ENCODE measurements at regions not wholly inside any gene's neighbourhood (a gene's known extent, or its start where the extent isn't known, plus 50 kb on each side); places are given as distances from the start of the nearest gene placed in this dataset.
"Not testable (repeated sequence)": the region's sequence is repeated elsewhere in the genome, so short reads cannot be mapped to it uniquely, and the experiment has no call there.

GRCh38 chr18:14606546-14606945 lies 63.1 kb upstream of the POTEC start:
- H3K36me3 ChIP-seq (ENCODE audit: insufficient read depth, insufficient read length, low read length); H3K27me3 ChIP-seq (ENCODE audit: insufficient read depth, insufficient read length); H3K9me3 ChIP-seq (ENCODE audit: insufficient read depth, low read length); H3K4me3 ChIP-seq (ENCODE audit: insufficient read length, low read depth); DNase-seq (ENCODE audit: low read depth, low spot score); H3K4me1 ChIP-seq (ENCODE audit: insufficient read depth, insufficient read length); H3K9ac ChIP-seq (ENCODE audit: insufficient read length, low read depth): not testable (repeated sequence)

- H3K4me3 ChIP-seq (ENCODE audit: insufficient read length, low read depth); H3K36me3 ChIP-seq (ENCODE audit: insufficient read depth, insufficient read length, low read length): not testable (repeated sequence)
Observed at GRCh38 chr18:14607360-14607759, 64.0 kb upstream of the POTEC start.

GRCh38 chr18:14612422-14612821 lies 69.0 kb upstream of the POTEC start:
- not testable (repeated sequence) for H3K27me3 ChIP-seq (ENCODE audit: insufficient read depth, insufficient read length); H3K36me3 ChIP-seq (ENCODE audit: insufficient read depth, insufficient read length, low read length); H3K9me3 ChIP-seq (ENCODE audit: insufficient read depth, low read length); H3K4me1 ChIP-seq (ENCODE audit: insufficient read depth, insufficient read length); H3K9ac ChIP-seq (ENCODE audit: insufficient read length, low read depth); H3K4me3 ChIP-seq (ENCODE audit: insufficient read length, low read depth); DNase-seq (ENCODE audit: low read depth, low spot score)

More at GRCh38 chr18:14607360-14607759, 64.0 kb upstream of the POTEC start:
- H3K9me3 ChIP-seq (ENCODE audit: insufficient read depth, low read length); DNase-seq (ENCODE audit: low read depth, low spot score); H3K9ac ChIP-seq (ENCODE audit: insufficient read length, low read depth); H3K27me3 ChIP-seq (ENCODE audit: insufficient read depth, insufficient read length); H3K4me1 ChIP-seq (ENCODE audit: insufficient read depth, insufficient read length): not testable (repeated sequence)

- not testable (repeated sequence) for H3K9ac ChIP-seq (ENCODE audit: insufficient read length, low read depth); H3K36me3 ChIP-seq (ENCODE audit: insufficient read depth, insufficient read length, low read length); H3K4me1 ChIP-seq (ENCODE audit: insufficient read depth, insufficient read length); DNase-seq (ENCODE audit: low read depth, low spot score); H3K9me3 ChIP-seq (ENCODE audit: insufficient read depth, low read length); H3K27me3 ChIP-seq (ENCODE audit: insufficient read depth, insufficient read length); H3K4me3 ChIP-seq (ENCODE audit: insufficient read length, low read depth)
Observed at GRCh38 chr18:14614485-14614884, 71.1 kb upstream of the POTEC start.

GRCh38 chr18:14627336-14627735 lies 83.9 kb upstream of the POTEC start:
- not testable (repeated sequence) for H3K27me3 ChIP-seq (ENCODE audit: insufficient read depth, insufficient read length); H3K4me1 ChIP-seq (ENCODE audit: insufficient read depth, insufficient read length); H3K9ac ChIP-seq (ENCODE audit: insufficient read length, low read depth); H3K4me3 ChIP-seq (ENCODE audit: insufficient read length, low read depth); DNase-seq (ENCODE audit: low read depth, low spot score); H3K36me3 ChIP-seq (ENCODE audit: insufficient read depth, insufficient read length, low read length); H3K9me3 ChIP-seq (ENCODE audit: insufficient read depth, low read length)

DNA sequence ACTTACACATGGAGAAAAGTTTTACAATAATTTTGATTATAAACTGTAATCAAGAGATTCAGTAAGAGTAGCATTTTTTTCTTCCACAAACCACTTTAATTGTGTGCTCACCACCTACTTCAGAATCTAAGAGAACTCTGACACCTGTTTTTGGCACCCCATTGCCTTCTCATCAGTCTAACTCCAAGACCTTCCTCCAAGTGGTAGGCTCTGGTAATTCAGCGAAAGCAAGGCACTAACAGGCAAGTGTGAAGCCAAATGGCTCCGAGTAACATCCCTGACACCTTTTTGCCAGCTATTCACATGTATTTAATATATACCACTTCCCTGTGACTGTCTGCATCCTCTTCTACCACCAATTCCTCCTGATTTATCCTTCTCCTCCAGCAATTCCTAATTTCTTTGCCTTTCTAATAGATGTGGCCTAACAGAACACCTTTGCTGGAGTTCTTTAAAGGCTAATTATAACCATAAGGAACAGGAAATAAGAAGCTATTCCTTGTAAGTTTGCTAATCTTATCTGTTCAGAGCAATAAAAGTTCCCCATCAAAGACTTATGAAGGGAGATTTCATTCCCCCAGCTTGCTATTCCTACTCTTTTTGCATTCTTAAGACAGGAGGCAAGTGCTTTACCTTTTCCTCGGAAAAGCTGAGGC lies 85.1 kb upstream of the POTEC start:
- not testable (repeated sequence) for H3K36me3 ChIP-seq (ENCODE audit: insufficient read depth, insufficient read length, low read length); H3K4me3 ChIP-seq (ENCODE audit: insufficient read length, low read depth); H3K9ac ChIP-seq (ENCODE audit: insufficient read length, low read depth); H3K4me1 ChIP-seq (ENCODE audit: insufficient read depth, insufficient read length); H3K9me3 ChIP-seq (ENCODE audit: insufficient read depth, low read length); H3K27me3 ChIP-seq (ENCODE audit: insufficient read depth, insufficient read length)
- DNase-seq (ENCODE audit: low read depth, low spot score), result peak; percentile 2

DNA sequence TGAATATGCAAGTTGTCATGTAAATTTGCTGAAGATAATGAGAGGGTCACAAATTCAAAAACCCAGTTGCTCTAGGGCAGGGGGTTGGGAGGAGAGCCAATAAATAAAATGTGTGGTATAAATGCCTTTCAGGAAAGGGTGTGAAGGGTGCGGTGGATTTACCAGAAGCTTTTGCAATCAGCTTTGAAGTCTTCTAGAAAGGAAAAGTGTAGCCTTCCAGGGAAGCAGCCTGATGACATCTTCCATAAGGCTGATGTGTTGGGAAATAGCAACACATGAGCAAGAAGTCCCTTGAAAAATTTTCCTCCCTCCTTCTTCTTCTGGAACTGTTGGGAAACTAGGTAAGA lies 85.6 kb upstream of the POTEC start:
- H3K36me3 ChIP-seq (ENCODE audit: insufficient read depth, insufficient read length, low read length); H3K4me1 ChIP-seq (ENCODE audit: insufficient read depth, insufficient read length); H3K9ac ChIP-seq (ENCODE audit: insufficient read length, low read depth); DNase-seq (ENCODE audit: low read depth, low spot score); H3K9me3 ChIP-seq (ENCODE audit: insufficient read depth, low read length); H3K27me3 ChIP-seq (ENCODE audit: insufficient read depth, insufficient read length); H3K4me3 ChIP-seq (ENCODE audit: insufficient read length, low read depth): not testable (repeated sequence)

DNA sequence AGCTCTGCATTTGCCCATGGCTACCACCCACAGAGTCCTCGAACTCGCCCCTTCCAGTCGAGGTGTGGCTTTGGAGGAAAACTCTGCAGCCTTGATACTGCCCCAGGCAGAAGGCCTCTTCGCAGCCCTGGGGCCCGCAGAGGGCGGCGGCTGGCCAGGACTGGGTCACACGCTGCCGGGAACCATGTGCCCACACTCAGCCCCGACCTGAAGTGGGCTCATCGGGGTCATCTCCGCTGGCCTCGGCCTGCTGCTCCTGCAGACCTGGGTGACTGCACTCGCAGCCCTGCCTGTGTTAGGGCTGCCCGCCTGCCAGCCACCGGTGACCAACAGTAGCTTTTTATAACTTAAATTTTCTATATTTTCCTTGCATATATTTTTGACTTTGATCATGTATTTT lies 89.6 kb upstream of the POTEC start:
- H3K4me1 ChIP-seq (ENCODE audit: insufficient read depth, insufficient read length); DNase-seq (ENCODE audit: low read depth, low spot score): not testable (repeated sequence)

DNA sequence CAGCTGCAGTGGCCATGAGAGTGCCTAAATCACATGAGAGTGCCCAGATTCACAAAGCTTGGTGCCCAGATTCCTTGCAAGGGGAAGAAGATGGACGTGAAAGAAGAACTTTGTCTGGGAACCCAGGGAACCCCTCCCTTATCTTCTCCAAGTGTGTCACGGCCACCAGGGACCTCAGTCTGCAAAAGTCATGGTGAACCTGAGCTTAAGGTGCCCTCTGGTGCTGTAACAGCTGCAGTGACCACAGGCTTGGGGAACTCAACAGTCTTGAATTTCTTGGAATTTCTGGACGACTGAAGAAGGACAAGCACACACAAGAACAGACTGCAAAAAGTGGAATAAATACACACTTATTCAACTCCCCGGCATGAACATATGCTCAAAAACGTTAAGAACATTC lies 94.6 kb upstream of the POTEC start:
- H3K36me3 ChIP-seq (ENCODE audit: insufficient read depth, insufficient read length, low read length); H3K9me3 ChIP-seq (ENCODE audit: insufficient read depth, low read length); H3K4me3 ChIP-seq (ENCODE audit: insufficient read length, low read depth); H3K9ac ChIP-seq (ENCODE audit: insufficient read length, low read depth); DNase-seq (ENCODE audit: low read depth, low spot score); H3K4me1 ChIP-seq (ENCODE audit: insufficient read depth, insufficient read length); H3K27me3 ChIP-seq (ENCODE audit: insufficient read depth, insufficient read length): not testable (repeated sequence)

More for the DNA sequence above, 89.6 kb upstream of the POTEC start:
- H3K36me3 ChIP-seq (ENCODE audit: insufficient read depth, insufficient read length, low read length); H3K9ac ChIP-seq (ENCODE audit: insufficient read length, low read depth); H3K4me3 ChIP-seq (ENCODE audit: insufficient read length, low read depth); H3K27me3 ChIP-seq (ENCODE audit: insufficient read depth, insufficient read length); H3K9me3 ChIP-seq (ENCODE audit: insufficient read depth, low read length): not testable (repeated sequence)

DNA sequence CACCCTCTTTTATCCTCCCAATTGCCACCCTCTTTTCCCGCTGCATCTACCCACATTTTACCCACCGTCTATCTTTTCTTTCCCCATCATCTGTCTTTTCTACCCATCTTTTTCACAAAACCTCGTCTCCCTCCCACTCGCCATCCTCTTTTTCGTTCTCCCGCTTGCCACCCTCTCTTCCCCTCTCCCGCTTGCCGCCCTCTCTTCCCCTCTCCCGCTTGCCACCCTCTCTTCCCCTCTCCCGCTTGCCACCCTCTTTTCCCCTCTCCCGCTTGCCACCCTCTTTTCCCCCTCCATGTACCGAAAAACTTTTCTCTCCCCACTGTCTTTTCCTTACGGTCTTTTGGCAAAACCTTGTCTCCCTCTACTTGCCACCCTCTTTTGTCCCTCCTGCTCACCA lies 97.7 kb upstream of the POTEC start:
- H3K9ac ChIP-seq (ENCODE audit: insufficient read length, low read depth); H3K9me3 ChIP-seq (ENCODE audit: insufficient read depth, low read length); H3K4me3 ChIP-seq (ENCODE audit: insufficient read length, low read depth); H3K4me1 ChIP-seq (ENCODE audit: insufficient read depth, insufficient read length); H3K27me3 ChIP-seq (ENCODE audit: insufficient read depth, insufficient read length); DNase-seq (ENCODE audit: low read depth, low spot score); H3K36me3 ChIP-seq (ENCODE audit: insufficient read depth, insufficient read length, low read length): not testable (repeated sequence)

DNA sequence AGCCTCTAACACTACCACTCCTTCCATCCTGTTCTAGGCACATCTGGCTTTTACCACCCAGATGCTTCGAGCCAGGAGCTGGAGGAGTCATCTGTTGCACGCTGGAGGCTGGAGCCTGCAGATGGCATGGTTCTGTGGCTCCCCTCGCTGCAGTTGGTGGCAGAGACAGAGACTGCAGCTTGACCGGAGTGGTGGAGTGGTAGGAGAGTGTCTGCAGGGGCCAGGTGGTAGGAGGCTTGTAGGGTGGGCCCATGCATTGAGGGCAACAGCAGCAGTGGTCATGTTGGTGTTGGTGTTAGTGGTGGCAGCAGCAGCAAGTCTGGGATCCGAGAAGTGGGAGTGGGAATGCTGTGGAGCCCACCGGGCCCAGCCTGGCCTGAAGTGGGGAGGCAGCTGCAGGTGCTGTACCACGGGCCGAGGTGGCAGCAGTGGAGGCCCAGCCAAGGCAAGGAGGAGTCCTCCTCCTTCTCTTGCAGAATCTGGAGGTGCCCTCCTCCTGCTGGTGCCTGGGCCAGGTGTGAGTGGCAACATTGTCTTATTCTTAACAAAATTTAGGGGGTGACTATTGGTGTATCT lies 100.4 kb upstream of the POTEC start:
- not testable (repeated sequence) for H3K9ac ChIP-seq (ENCODE audit: insufficient read length, low read depth); H3K9me3 ChIP-seq (ENCODE audit: insufficient read depth, low read length); H3K4me1 ChIP-seq (ENCODE audit: insufficient read depth, insufficient read length); H3K27me3 ChIP-seq (ENCODE audit: insufficient read depth, insufficient read length); DNase-seq (ENCODE audit: low read depth, low spot score); H3K4me3 ChIP-seq (ENCODE audit: insufficient read length, low read depth); H3K36me3 ChIP-seq (ENCODE audit: insufficient read depth, insufficient read length, low read length)

GRCh38 chr18:14693051-14693450 lies 54.9 kb upstream of the ANKRD30B start:
- not testable (repeated sequence) for H3K9me3 ChIP-seq (ENCODE audit: insufficient read depth, low read length); H3K27me3 ChIP-seq (ENCODE audit: insufficient read depth, insufficient read length); H3K36me3 ChIP-seq (ENCODE audit: insufficient read depth, insufficient read length, low read length); H3K4me3 ChIP-seq (ENCODE audit: insufficient read length, low read depth); DNase-seq (ENCODE audit: low read depth, low spot score); H3K4me1 ChIP-seq (ENCODE audit: insufficient read depth, insufficient read length); H3K9ac ChIP-seq (ENCODE audit: insufficient read length, low read depth)
